H1 (cell line): ENCODE measurements at regions not wholly inside any gene's neighbourhood (a gene's known extent, or its start where the extent isn't known, plus 50 kb on each side); places are given as distances from the start of the nearest gene placed in this dataset.

ENCODE experiments used
- BACH1 ChIP-seq: IDR thresholded peaks from 2 replicates; pipeline ENCODE4 v1.6.1; 2012; ENCODE audit warnings: low read length, improper control_type of control experiment
- EZH2 ChIP-seq: fragments of 200-600 bp; sonication (generic); IDR thresholded peaks from 2 replicates; pipeline ENCODE4 v1.7.1; 2012; ENCODE audit warnings: low read depth, mild to moderate bottlenecking, moderate library complexity, low read length, inconsistent platforms; ENCODE audit not compliant: severe bottlenecking
- TAF1 ChIP-seq: IDR thresholded peaks from 2 replicates; pipeline ENCODE4 v1.6.1; 2011; ENCODE audit warnings: mild to moderate bottlenecking, low read depth, low read length

DNA sequence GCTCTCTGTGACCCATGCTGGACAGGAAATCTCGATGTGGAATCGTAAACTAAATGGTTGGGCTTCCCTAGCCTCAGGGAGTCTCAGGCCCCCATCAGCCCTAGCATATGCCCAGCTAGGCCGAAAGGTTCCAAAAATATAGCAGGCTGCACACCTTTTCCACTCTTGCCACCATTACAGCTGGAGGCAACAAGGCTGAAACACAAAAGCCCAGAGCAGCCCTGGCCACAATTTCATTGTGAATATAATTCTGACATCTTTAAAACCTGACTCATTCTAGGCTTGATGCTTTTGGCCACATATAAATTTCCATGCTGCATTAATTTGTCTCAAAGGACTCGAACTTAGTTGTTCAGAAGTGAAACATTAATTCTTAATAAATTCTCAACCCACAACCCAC is 382.2 kb downstream of the GRIN2B start (continued):
- TF ChIP-seq BACH1 (no peak), TAF1 (no peak), EZH2 (no peak)
